HG02759 (cell line): ENCODE measurements at regions not wholly inside any gene's neighbourhood (a gene's known extent, or its start where the extent isn't known, plus 50 kb on each side); places are given as distances from the start of the nearest gene placed in this dataset.

Experiments used
- ATAC-seq: cut with Tn5 transposase; IDR thresholded peaks from one replicate; pipeline ENCODE4 v1.9.1; 2021; ENCODE audit warnings: mild to moderate bottlenecking, moderate library complexity; ENCODE audit not compliant: unreplicated experiment

GRCh38 chr21:22855581-22855980 lies 1857.4 kb downstream of the NCAM2 start:
- no peak for ATAC-seq

DNA sequence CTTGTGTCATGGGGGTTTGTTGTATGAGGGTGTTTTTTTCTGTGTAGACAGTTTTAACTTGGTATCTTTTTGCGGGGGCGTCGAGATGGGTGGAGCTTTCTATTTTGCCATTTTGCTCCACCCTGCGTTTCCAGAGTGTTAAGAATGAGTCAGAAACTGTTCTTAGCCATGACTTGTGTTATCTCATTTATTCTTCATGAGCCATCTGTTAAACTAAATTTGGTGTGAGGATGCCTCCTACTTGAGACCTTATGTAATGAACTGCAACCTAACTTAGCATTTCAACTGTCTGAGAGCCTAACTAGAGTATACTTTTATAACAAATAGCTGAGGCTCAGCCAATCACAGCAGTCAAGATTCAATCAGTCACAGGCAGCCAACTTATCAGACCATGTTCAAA lies 1873.5 kb downstream of the NCAM2 start:
- ATAC-seq: no peak

DNA sequence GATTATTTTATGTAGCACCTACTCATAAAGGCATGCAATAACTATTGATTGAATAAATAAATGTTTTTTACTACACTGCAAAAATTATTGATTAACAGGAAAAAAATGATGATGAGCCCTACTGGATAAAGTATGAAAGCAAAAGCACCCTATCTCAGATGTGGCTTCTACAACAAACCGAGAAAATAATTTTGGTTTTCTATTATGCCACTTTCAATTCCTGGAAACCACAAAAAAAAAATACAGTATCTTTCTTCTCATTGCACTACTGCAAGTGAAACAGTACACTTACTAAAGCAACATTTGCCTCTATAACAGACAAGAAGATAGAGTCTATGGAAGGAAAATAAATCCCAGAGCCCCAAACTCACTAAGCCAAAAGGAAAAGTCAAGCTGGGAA lies 1882.4 kb downstream of the NCAM2 start:
- ATAC-seq: no peak

DNA sequence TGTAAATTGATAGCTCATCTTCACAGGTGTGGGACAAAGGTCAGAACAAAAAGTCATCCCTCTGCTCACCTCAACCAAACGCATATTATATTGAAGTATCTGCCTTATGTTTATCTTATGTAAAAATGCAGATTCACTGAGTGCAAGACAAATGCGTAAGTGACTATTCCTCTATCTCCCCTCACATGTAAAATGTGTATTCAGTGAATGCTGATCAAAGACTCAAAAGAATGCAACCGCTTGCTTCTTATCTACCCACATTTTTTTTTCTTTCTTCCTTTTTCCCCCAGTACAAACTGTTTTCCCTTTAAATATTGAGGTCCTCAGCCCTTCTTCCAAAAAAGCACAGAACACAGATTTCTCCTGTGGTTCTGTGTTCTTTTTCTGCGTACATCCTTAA lies 1882.9 kb downstream of the NCAM2 start:
- no peak for ATAC-seq

- ATAC-seq: no peak
Observed at GRCh38 chr21:22885079-22885478, 1886.9 kb downstream of the NCAM2 start.

GRCh38 chr21:22885614-22886013 lies 1887.4 kb downstream of the NCAM2 start:
- no peak for ATAC-seq

- no peak for ATAC-seq
Observed at GRCh38 chr21:22889445-22889844, 1891.2 kb downstream of the NCAM2 start.

DNA sequence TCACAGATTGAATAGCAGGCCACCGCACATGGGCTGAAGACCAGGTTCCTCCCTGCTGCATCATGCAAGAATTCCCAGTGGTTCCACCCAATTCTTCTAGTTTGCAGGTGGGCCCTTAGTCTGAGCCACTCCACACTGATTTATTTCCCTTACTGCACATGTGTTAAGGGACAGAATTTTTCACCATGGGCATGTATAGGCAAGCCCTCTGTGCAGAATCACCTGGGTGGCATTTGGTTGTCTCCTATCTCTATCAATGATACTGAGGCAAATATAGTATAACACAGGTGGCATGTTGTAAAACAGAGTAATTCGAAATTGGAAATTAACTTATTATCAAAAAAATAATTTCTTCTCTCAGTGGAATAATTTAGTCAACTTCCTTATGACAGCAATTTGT lies 1892.4 kb downstream of the NCAM2 start:
- no peak for ATAC-seq

DNA sequence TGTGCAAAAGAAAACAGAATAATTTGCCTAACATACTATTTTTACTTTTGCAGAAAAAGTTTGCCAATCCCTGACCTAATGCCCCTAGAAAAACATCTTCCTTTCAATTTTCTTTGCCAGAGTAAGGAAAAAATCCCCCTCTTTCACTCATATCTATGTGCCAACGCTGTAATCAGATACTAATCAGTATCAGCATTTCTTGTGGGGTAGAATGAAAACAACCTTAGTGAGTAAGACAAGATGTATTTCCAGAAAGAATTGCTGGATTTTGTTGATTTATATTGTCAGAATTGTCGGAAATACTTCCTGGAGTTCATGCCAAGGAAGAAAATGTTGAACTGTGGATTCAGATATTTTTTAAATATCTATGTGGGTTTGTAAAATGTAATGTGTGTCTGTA lies 1893.8 kb downstream of the NCAM2 start:
- no peak for ATAC-seq

- ATAC-seq: no peak
Observed at GRCh38 chr21:22892740-22893139, 1894.5 kb downstream of the NCAM2 start.

DNA sequence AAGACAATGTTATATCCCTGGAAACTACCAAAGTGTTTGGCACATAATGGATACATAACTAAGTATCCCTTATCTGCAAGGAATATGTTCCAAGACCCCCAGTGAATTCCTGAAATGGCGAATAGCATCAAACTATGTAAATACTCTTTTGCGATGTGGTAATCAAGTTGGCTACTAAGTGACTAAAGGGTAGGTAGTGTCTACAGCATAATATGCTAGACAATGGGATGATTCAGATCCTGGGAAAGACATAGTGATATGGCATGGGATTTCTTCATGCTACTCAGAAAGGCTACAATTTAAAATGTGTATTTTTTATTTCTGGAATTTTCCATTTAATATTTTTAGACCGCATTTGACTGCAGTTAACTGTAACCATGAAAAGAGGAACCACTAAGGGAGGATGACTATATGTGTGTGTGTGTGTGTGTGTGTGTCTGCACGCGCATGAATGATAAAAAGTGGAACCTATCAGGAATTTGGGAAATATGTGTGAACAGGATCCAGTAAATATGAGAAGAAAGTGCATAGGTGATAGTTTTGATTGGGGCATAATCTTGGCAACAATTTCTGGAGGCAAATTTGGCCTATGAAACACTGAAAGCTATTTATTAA lies 1899.9 kb downstream of the NCAM2 start:
- ATAC-seq: no peak

- ATAC-seq: no peak
Observed at GRCh38 chr21:22900490-22900889, 1902.3 kb downstream of the NCAM2 start.

GRCh38 chr21:22903851-22904250 lies 1905.6 kb downstream of the NCAM2 start:
- ATAC-seq: no peak

GRCh38 chr21:22904385-22904784 lies 1906.2 kb downstream of the NCAM2 start:
- no peak for ATAC-seq

DNA sequence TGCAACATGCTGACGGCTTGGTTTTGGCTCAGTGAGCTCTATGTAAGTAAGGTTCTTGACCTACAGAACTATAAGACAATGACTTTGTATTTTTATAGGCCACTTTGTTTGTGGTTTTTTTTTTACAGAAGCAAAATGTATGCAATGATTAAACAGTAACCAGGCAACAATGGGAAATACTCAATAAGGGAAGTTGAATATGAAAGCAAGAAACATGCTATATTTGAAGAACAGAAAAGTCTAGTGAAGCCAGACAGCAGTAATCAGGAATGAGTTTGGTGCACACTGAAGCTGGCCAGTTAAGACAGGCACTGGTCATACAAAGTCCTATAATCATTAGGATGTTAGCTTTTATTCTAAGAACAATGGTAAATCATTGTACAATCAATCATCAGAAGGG lies 1926.8 kb downstream of the NCAM2 start:
- ATAC-seq: no peak

GRCh38 chr21:22927469-22927868 lies 1929.3 kb downstream of the NCAM2 start:
- no peak for ATAC-seq

- ATAC-seq: no peak
Observed at GRCh38 chr21:22941779-22942490, 1943.7 kb downstream of the NCAM2 start.

GRCh38 chr21:22955559-22955958 lies 1957.3 kb downstream of the NCAM2 start:
- no peak for ATAC-seq

- no peak for ATAC-seq
Observed at GRCh38 chr21:22961258-22961657, 1963.0 kb downstream of the NCAM2 start.

DNA sequence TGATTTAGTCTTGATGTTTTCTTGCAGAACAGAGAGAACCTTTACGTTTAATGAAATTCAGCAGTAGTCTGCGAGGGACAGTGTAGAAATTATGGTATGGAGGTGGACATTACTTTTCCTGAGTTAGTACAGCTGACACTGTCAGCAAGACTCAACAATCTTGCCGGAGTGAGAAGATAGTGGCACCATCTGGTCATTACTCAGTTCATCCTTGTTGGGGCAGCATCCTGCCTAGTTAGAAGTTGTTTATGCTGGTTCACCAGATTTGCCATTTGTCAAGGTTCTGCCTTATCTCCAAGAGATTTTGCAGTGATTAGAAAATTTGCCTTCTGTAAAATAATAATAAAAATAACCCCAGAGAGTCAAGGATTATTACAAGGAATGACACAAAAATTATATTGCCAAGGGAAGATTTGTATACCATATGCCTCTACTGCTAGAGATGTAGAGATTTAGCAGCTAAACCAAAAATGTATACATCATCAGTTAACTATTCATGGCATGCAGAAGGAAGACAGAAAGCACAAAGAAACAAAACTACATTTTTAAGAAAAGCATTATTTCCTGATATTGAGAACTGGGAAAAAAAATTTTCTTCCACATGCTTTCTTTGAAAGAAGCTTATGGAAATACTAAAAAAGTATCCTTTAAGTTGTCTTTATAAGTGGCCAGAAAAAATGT lies 1967.4 kb downstream of the NCAM2 start:
- ATAC-seq: no peak

DNA sequence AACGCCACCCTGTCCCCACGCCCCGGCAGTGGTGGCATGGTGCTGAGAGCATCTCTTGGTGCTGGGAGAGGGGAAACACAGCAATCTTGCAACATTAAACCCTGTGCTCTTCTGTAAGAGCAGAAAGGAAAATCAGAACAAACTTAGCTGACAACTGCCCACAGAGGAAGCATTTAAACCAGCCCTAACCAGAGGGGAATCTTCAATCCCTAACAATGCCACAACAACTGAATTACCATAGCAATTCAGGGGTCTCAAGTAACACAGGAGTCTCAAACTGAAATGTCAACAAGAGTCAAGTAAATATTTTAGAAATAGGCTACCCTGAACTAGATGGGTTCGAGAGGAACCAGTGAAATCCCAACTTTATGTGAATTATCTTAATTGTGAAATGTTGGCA lies 1983.6 kb downstream of the NCAM2 start:
- ATAC-seq: no peak

- ATAC-seq: no peak
Observed at GRCh38 chr21:22993144-22993543, 1994.9 kb downstream of the NCAM2 start.
